ENCODE measurements at regions not wholly inside any gene's neighbourhood (a gene's known extent, or its start where the extent isn't known, plus 50 kb on each side); places are given as distances from the start of the nearest gene placed in this dataset.

- no peak for DNase-seq
- intact Hi-C loops (cut with micrococcal nuclease) = no loop called here
These were observed 393.3 kb upstream of the TNRC6C start for GRCh38 chr17:77565166-77565565.

DNA sequence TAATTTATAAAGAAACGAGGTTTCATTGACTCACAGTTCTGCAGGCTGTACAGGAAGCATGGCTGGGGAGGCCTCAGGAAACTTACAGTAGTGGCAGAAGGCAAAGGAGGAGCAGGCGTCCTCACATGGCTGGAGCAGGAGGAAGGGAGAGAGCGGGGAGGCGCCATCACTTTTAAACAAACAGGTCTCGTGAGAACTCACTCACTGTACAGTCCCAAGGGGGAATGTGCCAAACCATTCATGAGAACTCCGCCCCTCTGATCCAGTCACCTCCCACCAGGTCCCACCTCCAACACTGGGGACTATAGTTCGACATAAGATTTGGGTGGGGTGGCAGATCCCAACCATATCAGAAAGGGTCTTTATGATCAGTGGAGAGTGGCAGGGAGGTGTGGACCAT, 392.4 kb upstream of the TNRC6C start:
- no peaks in the 10 kb centered on the region for H3K9me3 ChIP-seq (replicated peaks)
- intact Hi-C loops (cut with micrococcal nuclease) = no loop called here
- H3K36me3 ChIP-seq = no peaks in the 10 kb centered on the region
- no peak for DNase-seq
- TF ChIP-seq, protein P1, sequence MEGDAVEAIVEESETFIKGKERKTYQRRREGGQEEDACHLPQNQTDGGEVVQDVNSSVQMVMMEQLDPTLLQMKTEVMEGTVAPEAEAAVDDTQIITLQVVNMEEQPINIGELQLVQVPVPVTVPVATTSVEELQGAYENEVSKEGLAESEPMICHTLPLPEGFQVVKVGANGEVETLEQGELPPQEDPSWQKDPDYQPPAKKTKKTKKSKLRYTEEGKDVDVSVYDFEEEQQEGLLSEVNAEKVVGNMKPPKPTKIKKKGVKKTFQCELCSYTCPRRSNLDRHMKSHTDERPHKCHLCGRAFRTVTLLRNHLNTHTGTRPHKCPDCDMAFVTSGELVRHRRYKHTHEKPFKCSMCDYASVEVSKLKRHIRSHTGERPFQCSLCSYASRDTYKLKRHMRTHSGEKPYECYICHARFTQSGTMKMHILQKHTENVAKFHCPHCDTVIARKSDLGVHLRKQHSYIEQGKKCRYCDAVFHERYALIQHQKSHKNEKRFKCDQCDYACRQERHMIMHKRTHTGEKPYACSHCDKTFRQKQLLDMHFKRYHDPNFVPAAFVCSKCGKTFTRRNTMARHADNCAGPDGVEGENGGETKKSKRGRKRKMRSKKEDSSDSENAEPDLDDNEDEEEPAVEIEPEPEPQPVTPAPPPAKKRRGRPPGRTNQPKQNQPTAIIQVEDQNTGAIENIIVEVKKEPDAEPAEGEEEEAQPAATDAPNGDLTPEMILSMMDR (IDR thresholded peaks at IDR 0.05; ENCODE audit: borderline replicate concordance) = no peak
- no peak overlapping the region for H3K4me3 ChIP-seq
- peaks cover 15% of the 10 kb centered on the region for H3K4me1 ChIP-seq
- H3K27me3 ChIP-seq (ENCODE audit: low read depth) = peaks cover 20% of the 10 kb centered on the region
- no peak overlapping the region for H3K27ac ChIP-seq (replicated peaks)

More at GRCh38 chr17:77565166-77565565, 393.3 kb upstream of the TNRC6C start:
- H3K36me3 ChIP-seq = no peaks in the 10 kb centered on the region
- TF ChIP-seq, protein P1 (IDR thresholded peaks at IDR 0.05; ENCODE audit: borderline replicate concordance) = no peak
- no peak overlapping the region for H3K4me3 ChIP-seq
- no peaks in the 10 kb centered on the region for H3K9me3 ChIP-seq (replicated peaks)
- no peak overlapping the region for H3K27ac ChIP-seq (replicated peaks)
- peaks cover 12% of the 10 kb centered on the region for H3K27me3 ChIP-seq (ENCODE audit: low read depth)
- peaks cover 9% of the 10 kb centered on the region for H3K4me1 ChIP-seq

DNA sequence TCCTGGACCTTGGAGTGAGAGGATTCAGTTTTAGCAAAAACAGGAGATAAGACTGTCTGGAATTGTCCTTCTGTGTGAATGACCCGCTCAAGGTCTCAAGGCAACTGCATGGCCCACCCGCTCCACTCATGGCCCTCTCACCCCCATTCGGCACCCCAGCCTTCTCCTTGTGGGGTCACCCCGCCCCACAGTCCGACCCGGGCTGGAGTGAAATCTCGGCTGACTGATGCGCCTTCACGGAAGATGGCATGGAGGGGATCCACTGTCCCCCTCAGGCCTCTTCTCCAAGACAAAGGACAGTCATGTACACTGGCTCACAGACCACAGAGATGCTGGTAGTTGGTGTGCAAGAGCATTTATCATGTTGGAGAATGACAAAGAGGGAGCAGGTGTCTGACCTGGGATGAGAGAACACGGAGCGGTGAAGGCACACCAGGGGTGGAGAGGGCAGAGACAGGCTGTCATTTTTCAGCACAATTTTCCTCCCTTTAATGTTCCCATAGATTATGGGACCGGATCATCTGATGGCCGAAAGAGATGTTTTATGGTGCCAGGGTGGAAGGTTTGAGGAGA, 391.9 kb upstream of the TNRC6C start:
- no peak for DNase-seq
- H3K36me3 ChIP-seq = no peaks in the 10 kb centered on the region
- TF ChIP-seq, protein P1 (IDR thresholded peaks at IDR 0.05; ENCODE audit: borderline replicate concordance) = no peak
- H3K4me1 ChIP-seq = peaks cover 20% of the 10 kb centered on the region
- no peaks in the 10 kb centered on the region for H3K9me3 ChIP-seq (replicated peaks)
- no peak overlapping the region for H3K27ac ChIP-seq (replicated peaks)
- H3K27me3 ChIP-seq (ENCODE audit: low read depth) = peaks cover 20% of the 10 kb centered on the region
- intact Hi-C loops (cut with micrococcal nuclease) = no loop called here
- H3K4me3 ChIP-seq = no peak overlapping the region

GRCh38 chr17:77568540-77568939, 390.0 kb upstream of the TNRC6C start:
- H3K36me3 ChIP-seq = no peaks in the 10 kb centered on the region
- TF ChIP-seq, protein P1 (IDR thresholded peaks at IDR 0.05; ENCODE audit: borderline replicate concordance) = no peak
- H3K9me3 ChIP-seq (replicated peaks) = no peaks in the 10 kb centered on the region
- H3K27me3 ChIP-seq (ENCODE audit: low read depth) = peaks cover 20% of the 10 kb centered on the region
- H3K4me3 ChIP-seq = no peak overlapping the region
- intact Hi-C loops (cut with micrococcal nuclease) = no loop called here
- no peak overlapping the region for H3K27ac ChIP-seq (replicated peaks)
- no peak for DNase-seq
- peaks cover 27% of the 10 kb centered on the region for H3K4me1 ChIP-seq

- no peaks in the 10 kb centered on the region for H3K36me3 ChIP-seq
- intact Hi-C loops (cut with micrococcal nuclease) = no loop called here
- TF ChIP-seq, protein P1 (IDR thresholded peaks at IDR 0.05; ENCODE audit: borderline replicate concordance) = no peak
- H3K4me1 ChIP-seq = peaks cover 18% of the 10 kb centered on the region
- no peak overlapping the region for H3K4me3 ChIP-seq
- no peak for DNase-seq
- H3K9me3 ChIP-seq (replicated peaks) = no peaks in the 10 kb centered on the region
- no peak overlapping the region for H3K27ac ChIP-seq (replicated peaks)
- H3K27me3 ChIP-seq (ENCODE audit: low read depth) = peaks cover 20% of the 10 kb centered on the region
These were observed 388.5 kb upstream of the TNRC6C start for GRCh38 chr17:77569846-77570564.

Data from left ventricle myocardium inferior (tissue), 1 donor.